ENCODE measurements at regions not wholly inside any gene's neighbourhood (a gene's known extent, or its start where the extent isn't known, plus 50 kb on each side); places are given as distances from the start of the nearest gene placed in this dataset.

- TF ChIP-seq FOSL1 (CRISPR knock-in tag; IDR thresholded peaks at IDR 0.05; ENCODE audit: borderline replicate concordance), result no peak
- TF ChIP-seq ZNF232 (CRISPR knock-in tag; IDR thresholded peaks at IDR 0.05; ENCODE audit: borderline replicate concordance), result no peak
- no peak for TF ChIP-seq MZF1 (CRISPR knock-in tag; IDR thresholded peaks at IDR 0.05; ENCODE audit: borderline replicate concordance)
- no peak for TF ChIP-seq IKZF1 (IDR thresholded peaks at IDR 0.05)
- no peak for TF ChIP-seq RFX5 (IDR thresholded peaks at IDR 0.05; ENCODE audit: low read depth, low read length)
- no peak for TF ChIP-seq ZNF260 (CRISPR knock-in tag; IDR thresholded peaks at IDR 0.05; ENCODE audit: borderline replicate concordance, low read depth)
- TF ChIP-seq HDAC2 (CRISPR knock-in tag; IDR thresholded peaks at IDR 0.05), result no peak
- no peak for TF ChIP-seq GTF3A (CRISPR knock-in tag; conservative IDR thresholded peaks at IDR 0.05)
- no peak for TF ChIP-seq SMARCC2 (IDR thresholded peaks at IDR 0.05)
- no peak for TF ChIP-seq CTCF (CRISPR knock-in tag; IDR thresholded peaks at IDR 0.05)
- no peak for TF ChIP-seq NR2F1 (CRISPR knock-in tag; IDR thresholded peaks at IDR 0.05)
- TF ChIP-seq SIN3B (IDR thresholded peaks at IDR 0.05; ENCODE audit: low read length), result no peak
- TF ChIP-seq ZNF230 (CRISPR knock-in tag; IDR thresholded peaks at IDR 0.05), result no peak
- no peak for TF ChIP-seq ZNF350 (CRISPR knock-in tag; IDR thresholded peaks at IDR 0.05; ENCODE audit: borderline replicate concordance, low read depth)
Observed at GRCh38 chr11:69585385-69585784, 55.6 kb upstream of the CCND1 start.
